ENCODE measurements at regions not wholly inside any gene's neighbourhood (a gene's known extent, or its start where the extent isn't known, plus 50 kb on each side); places are given as distances from the start of the nearest gene placed in this dataset.

- Histone ChIP-seq H3K36me3 (no peaks in the 10 kb centered on the region), H3K4me3 (no peak overlapping the region), H3K4me1 (no peaks in the 10 kb centered on the region), H3K9me3 (no peaks in the 10 kb centered on the region), H3K27me3 (no peaks in the 10 kb centered on the region), H3K27ac (replicated peaks in 1 of 4) (no peak overlapping the region)
- no peak for DNase-seq (ENCODE audit: extremely low spot score)
- intact Hi-C loops (cut with DNase I) = no loop called here
- WGBS = 53% methylated on average over 5 of the region's 5 CpGs
- TF ChIP-seq EP300 (IDR thresholded peaks at IDR 0.05) (no peak), POLR2A (IDR thresholded peaks at IDR 0.05; ENCODE audit: low read depth) (no peak)
Measured at GRCh38 chr10:43774234-43774769, 125.6 kb upstream of the ZNF32 start.

DNA sequence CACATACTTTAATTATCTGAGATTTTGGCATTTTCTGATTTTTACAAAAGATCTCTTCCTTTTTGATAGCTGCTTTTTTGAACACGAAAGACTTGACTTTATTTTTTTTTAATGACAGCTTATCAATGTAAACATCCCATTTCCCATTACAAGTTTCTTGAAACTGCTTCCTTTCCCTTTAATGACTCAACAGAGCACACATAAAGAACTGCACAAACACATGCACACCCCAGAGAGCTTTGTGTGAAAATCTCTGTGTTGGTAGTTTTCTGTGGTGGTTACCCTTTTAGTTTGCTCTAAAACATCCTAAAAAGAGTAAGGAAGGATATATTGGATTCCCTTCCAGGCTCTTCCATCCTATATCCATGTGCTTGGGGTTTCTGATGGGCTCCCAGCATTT lies 125.1 kb upstream of the ZNF32 start:
- H3K27ac ChIP-seq (replicated peaks in 1 of 4) = no peak overlapping the region
- WGBS = 68% methylated on average over 1 of the region's 1 CpG
- no peaks in the 10 kb centered on the region for H3K27me3 ChIP-seq
- no peaks in the 10 kb centered on the region for H3K36me3 ChIP-seq
- H3K4me3 ChIP-seq = no peak overlapping the region
- intact Hi-C loops (cut with DNase I) = no loop called here
- DNase-seq (ENCODE audit: extremely low spot score) = no peak
- peaks cover 0 to under 1% (median 0%) of the 10 kb centered on the region in 4 donors for H3K9me3 ChIP-seq
- no peaks in the 10 kb centered on the region for H3K4me1 ChIP-seq
- TF ChIP-seq, protein P1, sequence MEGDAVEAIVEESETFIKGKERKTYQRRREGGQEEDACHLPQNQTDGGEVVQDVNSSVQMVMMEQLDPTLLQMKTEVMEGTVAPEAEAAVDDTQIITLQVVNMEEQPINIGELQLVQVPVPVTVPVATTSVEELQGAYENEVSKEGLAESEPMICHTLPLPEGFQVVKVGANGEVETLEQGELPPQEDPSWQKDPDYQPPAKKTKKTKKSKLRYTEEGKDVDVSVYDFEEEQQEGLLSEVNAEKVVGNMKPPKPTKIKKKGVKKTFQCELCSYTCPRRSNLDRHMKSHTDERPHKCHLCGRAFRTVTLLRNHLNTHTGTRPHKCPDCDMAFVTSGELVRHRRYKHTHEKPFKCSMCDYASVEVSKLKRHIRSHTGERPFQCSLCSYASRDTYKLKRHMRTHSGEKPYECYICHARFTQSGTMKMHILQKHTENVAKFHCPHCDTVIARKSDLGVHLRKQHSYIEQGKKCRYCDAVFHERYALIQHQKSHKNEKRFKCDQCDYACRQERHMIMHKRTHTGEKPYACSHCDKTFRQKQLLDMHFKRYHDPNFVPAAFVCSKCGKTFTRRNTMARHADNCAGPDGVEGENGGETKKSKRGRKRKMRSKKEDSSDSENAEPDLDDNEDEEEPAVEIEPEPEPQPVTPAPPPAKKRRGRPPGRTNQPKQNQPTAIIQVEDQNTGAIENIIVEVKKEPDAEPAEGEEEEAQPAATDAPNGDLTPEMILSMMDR (IDR thresholded peaks at IDR 0.05) = no peak
- TF ChIP-seq POLR2A (IDR thresholded peaks at IDR 0.05; ENCODE audit: low read depth) (no peak), EP300 (IDR thresholded peaks at IDR 0.05) (no peak), POLR2AphosphoS5 (IDR thresholded peaks at IDR 0.05) (no peak)

- no peak overlapping the region for H3K27ac ChIP-seq (replicated peaks in 1 of 4)
- no peaks in the 10 kb centered on the region for H3K36me3 ChIP-seq
- H3K27me3 ChIP-seq = no peaks in the 10 kb centered on the region
- TF ChIP-seq POLR2A (IDR thresholded peaks at IDR 0.05; ENCODE audit: low read depth) (no peak), EP300 (IDR thresholded peaks at IDR 0.05) (no peak), POLR2AphosphoS5 (IDR thresholded peaks at IDR 0.05) (no peak)
- TF ChIP-seq, protein P1 (IDR thresholded peaks at IDR 0.05) = no peak
- intact Hi-C loops (cut with DNase I) = no loop called here
- H3K9me3 ChIP-seq = peaks cover 0 to 7% (median 4%) of the 10 kb centered on the region in 4 donors
- H3K4me3 ChIP-seq = no peak overlapping the region
- no peak for DNase-seq (ENCODE audit: extremely low spot score)
- WGBS = 73% methylated on average over 2 of the region's 2 CpGs
- H3K4me1 ChIP-seq = no peaks in the 10 kb centered on the region
Measured at GRCh38 chr10:43772171-43772570, 123.5 kb upstream of the ZNF32 start.

DNA sequence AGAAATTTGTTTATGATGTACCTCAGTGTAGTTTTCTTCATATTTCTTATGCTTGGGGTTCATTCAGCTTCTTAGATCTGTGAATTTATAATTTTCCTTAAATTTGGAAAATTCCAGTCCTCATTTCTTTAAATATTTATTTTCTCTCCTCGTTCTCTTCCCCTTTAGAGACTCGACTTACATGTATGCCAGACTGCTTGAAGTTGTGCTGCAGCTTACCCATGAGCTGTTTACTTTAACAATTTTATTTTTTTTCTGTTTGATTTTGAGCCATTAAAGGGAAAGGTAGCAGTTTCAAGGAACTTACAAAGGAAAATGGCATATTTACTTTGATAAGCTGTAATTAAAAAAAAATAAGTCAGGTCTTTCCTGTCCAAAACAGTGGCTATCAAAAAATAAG lies 123.0 kb upstream of the ZNF32 start:
- Histone ChIP-seq H3K9me3 (peaks cover 0 to 7% (median 5%) of the 10 kb centered on the region in 4 donors), H3K27ac (replicated peaks in 1 of 4) (no peak overlapping the region), H3K4me1 (no peaks in the 10 kb centered on the region), H3K27me3 (no peaks in the 10 kb centered on the region), H3K36me3 (no peaks in the 10 kb centered on the region), H3K4me3 (no peak overlapping the region)
- intact Hi-C loops (cut with DNase I) = no loop called here
- WGBS = 58% methylated on average over 2 of the region's 2 CpGs
- no peak for DNase-seq (ENCODE audit: extremely low spot score)
- TF ChIP-seq POLR2AphosphoS5 (IDR thresholded peaks at IDR 0.05) (no peak), POLR2A (IDR thresholded peaks at IDR 0.05; ENCODE audit: low read depth) (no peak), EP300 (IDR thresholded peaks at IDR 0.05) (no peak)
- TF ChIP-seq, protein P1 (IDR thresholded peaks at IDR 0.05) = no peak

- no peaks in the 10 kb centered on the region for H3K27me3 ChIP-seq
- H3K27ac ChIP-seq (replicated peaks in 1 of 4) = no peak overlapping the region
- intact Hi-C loops (cut with DNase I) = no loop called here
- peaks cover 0 to 7% (median 5%) of the 10 kb centered on the region in 4 donors for H3K9me3 ChIP-seq
- no peaks in the 10 kb centered on the region for H3K36me3 ChIP-seq
- DNase-seq (ENCODE audit: extremely low spot score) = no peak
- no peak for TF ChIP-seq POLR2AphosphoS5 (IDR thresholded peaks at IDR 0.05)
- TF ChIP-seq EP300 (IDR thresholded peaks at IDR 0.05) = no peak
- no peak for TF ChIP-seq POLR2A (IDR thresholded peaks at IDR 0.05; ENCODE audit: low read depth)
- TF ChIP-seq, protein P1 (IDR thresholded peaks at IDR 0.05) = no peak
- H3K4me1 ChIP-seq = no peaks in the 10 kb centered on the region
- H3K4me3 ChIP-seq = no peak overlapping the region
- WGBS = 90% methylated on average over 2 of the region's 2 CpGs
Measured at GRCh38 chr10:43765516-43765915, 116.8 kb upstream of the ZNF32 start.
